LNCAP (cell line): ENCODE measurements at regions not wholly inside any gene's neighbourhood (a gene's known extent, or its start where the extent isn't known, plus 50 kb on each side); places are given as distances from the start of the nearest gene placed in this dataset.

Source experiments
- TF ChIP-seq, protein P1 (sequence below): fragments of 450-650 bp; IDR thresholded peaks from 2 replicates; pipeline ENCODE4 v1.5.1; 2017; ENCODE audit warnings: mild to moderate bottlenecking

DNA sequence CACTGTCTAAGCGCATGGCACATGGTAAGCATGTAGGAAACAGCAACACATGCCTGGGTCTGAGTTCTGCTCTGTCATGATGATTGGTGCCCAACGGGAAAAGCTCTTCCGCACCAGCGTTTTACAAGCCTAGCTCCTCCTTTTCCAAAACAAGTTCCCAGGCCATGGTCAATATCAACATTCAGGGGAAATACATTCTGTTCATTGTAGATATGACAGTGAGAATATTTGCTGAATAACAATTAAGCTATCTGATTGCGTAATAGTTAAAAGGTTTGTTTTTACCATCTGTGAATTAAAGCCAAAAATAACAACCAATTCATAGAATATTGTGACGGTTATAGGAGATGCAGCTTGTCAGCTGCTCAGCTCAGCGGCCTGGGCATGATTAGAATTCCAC lies 404.3 kb upstream of the SLC35B3 start:
- TF ChIP-seq, protein P1, sequence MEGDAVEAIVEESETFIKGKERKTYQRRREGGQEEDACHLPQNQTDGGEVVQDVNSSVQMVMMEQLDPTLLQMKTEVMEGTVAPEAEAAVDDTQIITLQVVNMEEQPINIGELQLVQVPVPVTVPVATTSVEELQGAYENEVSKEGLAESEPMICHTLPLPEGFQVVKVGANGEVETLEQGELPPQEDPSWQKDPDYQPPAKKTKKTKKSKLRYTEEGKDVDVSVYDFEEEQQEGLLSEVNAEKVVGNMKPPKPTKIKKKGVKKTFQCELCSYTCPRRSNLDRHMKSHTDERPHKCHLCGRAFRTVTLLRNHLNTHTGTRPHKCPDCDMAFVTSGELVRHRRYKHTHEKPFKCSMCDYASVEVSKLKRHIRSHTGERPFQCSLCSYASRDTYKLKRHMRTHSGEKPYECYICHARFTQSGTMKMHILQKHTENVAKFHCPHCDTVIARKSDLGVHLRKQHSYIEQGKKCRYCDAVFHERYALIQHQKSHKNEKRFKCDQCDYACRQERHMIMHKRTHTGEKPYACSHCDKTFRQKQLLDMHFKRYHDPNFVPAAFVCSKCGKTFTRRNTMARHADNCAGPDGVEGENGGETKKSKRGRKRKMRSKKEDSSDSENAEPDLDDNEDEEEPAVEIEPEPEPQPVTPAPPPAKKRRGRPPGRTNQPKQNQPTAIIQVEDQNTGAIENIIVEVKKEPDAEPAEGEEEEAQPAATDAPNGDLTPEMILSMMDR, result no peak

DNA sequence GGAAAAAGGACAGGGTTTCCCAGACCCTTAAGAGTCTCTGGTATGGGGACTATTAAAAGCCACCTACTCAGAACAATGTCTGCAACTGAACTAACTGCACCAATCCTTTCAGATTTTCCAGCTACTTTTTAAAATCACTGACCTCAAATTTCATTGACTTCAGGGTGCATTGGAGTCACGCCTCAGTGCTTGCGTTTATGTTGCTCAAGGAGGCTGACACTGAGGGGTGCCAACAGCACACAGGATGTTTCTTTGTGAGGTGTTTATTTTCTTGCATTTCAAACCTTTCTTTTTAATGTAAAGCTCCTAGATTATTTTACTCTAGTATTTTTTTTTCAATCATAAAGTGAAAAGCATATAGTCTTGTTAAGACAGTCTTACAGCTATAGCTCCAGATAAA lies 402.0 kb upstream of the SLC35B3 start:
- TF ChIP-seq, protein P1, result no peak

DNA sequence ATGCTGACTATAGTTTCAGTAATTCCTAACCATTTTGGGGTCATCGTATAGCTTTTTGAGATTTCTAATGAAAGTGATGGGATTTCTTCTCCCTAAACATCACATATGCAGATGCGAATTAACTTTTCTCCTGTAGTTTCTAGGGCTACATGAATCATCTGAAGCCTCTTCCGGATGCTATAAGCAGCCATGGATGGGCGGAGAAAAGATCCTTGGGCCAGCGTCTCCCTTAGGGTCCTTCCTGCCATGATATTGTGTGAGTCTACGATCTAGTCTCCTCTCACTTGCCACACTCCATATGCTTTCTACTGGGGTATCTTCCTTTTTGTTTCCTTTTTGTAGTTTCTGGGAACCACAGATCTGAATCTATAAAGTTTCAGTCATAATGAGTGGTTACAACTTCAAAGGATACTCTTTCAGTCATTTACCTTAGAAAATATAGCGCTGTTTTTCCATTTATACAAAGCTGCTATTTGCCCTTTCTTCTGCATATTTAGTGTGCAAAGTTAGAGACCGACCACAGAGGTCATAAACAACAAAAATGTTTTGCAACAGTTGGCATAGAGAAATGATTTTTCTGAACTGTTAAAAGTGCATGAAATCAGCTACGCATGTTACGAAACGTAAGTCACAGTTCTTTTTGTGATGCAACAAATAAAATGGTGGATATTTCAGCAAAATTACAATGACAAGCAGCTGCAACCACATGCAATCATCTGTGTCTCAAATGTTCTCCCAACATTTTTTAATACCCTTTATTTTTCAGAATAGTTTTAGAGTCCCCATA lies 396.2 kb upstream of the SLC35B3 start:
- TF ChIP-seq, protein P1, result no peak

DNA sequence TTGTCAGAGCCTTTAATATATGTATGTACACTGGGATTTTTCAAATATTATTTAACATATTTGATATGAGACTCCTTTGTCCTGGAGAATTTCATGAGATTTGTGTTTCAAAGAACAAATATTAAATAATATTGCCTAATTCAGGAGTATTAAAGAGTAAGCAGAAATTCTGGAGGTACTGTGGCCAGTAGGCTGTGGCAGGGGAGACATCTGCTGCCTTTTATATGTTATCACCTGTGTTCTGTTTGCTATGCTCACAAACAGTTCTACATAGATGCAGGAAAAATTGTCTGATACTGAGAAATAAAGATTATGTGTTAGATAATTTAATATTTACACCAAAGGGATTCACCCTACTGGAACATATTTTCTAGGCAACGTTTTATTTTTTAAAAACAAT lies 395.4 kb upstream of the SLC35B3 start:
- TF ChIP-seq, protein P1, result 0 out of 2 replicates have a peak, but pooled peaks have one; percentile 12

DNA sequence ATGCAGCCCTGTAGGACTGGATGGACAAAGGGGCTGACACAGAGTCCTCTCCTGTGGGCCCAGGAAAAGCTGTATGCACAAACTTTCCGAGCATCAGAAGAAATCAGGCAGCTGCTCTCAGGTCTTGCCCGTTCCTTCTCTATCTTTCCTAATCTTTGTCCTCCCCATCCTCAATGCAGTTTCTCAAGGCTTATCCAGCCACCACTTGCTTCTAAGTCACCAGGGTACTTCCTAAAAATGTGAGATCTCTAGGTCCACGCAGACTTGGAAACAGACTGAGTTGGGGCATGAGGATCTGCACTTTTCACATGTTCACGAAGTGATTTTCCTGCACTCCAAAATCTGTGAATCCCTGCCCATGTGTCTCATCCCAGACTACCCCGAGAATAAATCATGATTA lies 394.5 kb upstream of the SLC35B3 start:
- TF ChIP-seq, protein P1, result no peak

DNA sequence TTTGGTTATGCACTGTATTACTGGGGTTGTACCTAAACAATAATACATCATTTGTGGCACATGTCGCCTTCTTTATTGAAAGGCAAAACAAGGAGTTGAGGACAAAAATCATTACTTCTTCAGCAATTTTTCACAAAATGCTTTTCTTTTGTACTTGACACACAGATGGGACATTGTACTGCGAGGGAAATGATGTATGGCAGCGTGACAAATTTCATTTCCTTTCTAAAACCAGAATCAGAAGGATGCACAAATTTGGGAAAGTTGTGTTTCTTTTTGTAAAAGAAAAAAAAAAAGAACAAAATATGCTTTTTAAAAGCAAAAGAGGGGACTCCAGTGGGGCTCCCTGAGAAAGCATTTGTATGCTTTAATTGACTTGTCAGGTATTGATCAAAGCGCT lies 394.0 kb upstream of the SLC35B3 start:
- TF ChIP-seq, protein P1, result no peak

DNA sequence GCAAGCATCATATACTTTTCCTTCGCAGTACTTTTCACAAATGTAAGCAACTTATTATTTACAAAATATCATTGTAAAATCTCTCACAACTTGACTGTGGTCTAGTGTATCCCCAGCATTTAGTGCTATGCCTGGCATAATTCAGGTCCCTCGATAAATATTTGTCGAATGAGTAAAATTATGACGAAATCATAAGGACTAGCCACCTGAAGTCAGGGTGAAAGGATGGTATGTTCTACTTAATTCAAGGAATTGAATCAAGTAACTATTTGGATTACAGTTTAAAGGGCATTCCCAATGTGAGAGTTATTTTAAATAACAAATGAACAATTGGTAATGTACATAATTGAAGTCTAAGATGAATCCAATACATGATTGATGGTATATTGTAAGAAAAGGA lies 393.0 kb upstream of the SLC35B3 start:
- TF ChIP-seq, protein P1, result no peak
